Astrocyte (in vitro differentiated cells and primary cell): ENCODE measurements at regions not wholly inside any gene's neighbourhood (a gene's known extent, or its start where the extent isn't known, plus 50 kb on each side); places are given as distances from the start of the nearest gene placed in this dataset.

ENCODE experiments used
- DNase-seq: peaks from one replicate; pipeline ENCODE4 v3.0.0-alpha.2; 2010; ENCODE audit warnings: low read depth
- FAIRE-seq: peaks from 2 replicates; lab custom pipeline; 2011; peaks lifted over from hg19 to GRCh38; lab: Jason Lieb, UNC
- H2AFZ ChIP-seq: 2 replicates; pipeline ENCODE4 v1.6.0; 2012; ENCODE audit warnings: low read depth, low read length, inconsistent platforms
- H3K27ac ChIP-seq: 2 replicates; pipeline ENCODE4 v1.5.1; 2011; ENCODE audit warnings: low read depth, low read length, inconsistent platforms
- H3K27me3 ChIP-seq: 2 replicates; pipeline ENCODE4 v1.6.0; 2011; ENCODE audit warnings: low read length, inconsistent platforms; ENCODE audit not compliant: insufficient read depth
- H3K36me3 ChIP-seq: 2 replicates; pipeline ENCODE4 v1.5.1; 2011; ENCODE audit warnings: low read length, inconsistent platforms; ENCODE audit not compliant: insufficient read depth
- H3K4me1 ChIP-seq: 2 replicates; pipeline ENCODE4 v1.5.1; 2011; ENCODE audit warnings: low read length, inconsistent platforms; ENCODE audit not compliant: insufficient read depth
- H3K4me2 ChIP-seq: 2 replicates; pipeline ENCODE4 v1.6.0; 2012; ENCODE audit warnings: low read length, inconsistent platforms
- H3K4me3 ChIP-seq: 2 replicates; pipeline ENCODE4 v1.5.1; 2011; ENCODE audit warnings: low read depth, mild to moderate bottlenecking, low read length, inconsistent platforms; ENCODE audit not compliant: insufficient read depth
- H3K79me2 ChIP-seq: 2 replicates; pipeline ENCODE4 v1.6.0; 2012; ENCODE audit warnings: mild to moderate bottlenecking, low read length, inconsistent platforms; ENCODE audit not compliant: insufficient read depth
- H3K9ac ChIP-seq: 2 replicates; pipeline ENCODE4 v1.6.0; 2012; ENCODE audit warnings: mild to moderate bottlenecking, low read length, inconsistent platforms
- H3K9me3 ChIP-seq: 2 replicates; pipeline ENCODE4 v1.5.1; 2012; ENCODE audit warnings: low read depth, mild to moderate bottlenecking, low read length, inconsistent platforms; ENCODE audit not compliant: insufficient read depth
- H4K20me1 ChIP-seq: 2 replicates; pipeline ENCODE4 v1.6.0; 2012; ENCODE audit warnings: low read length, inconsistent platforms; ENCODE audit not compliant: insufficient read depth
- H3K27ac Mint-ChIP-seq: one replicate; pipeline ENCODE4 v1.8.0; 2021; ENCODE audit warnings: mild to moderate bottlenecking, mixed read lengths; ENCODE audit not compliant: unreplicated experiment
- H3K27me3 Mint-ChIP-seq: one replicate; pipeline ENCODE4 v1.8.0; 2021; ENCODE audit warnings: low read depth, mixed read lengths; ENCODE audit not compliant: unreplicated experiment
- H3K36me3 Mint-ChIP-seq: one replicate; pipeline ENCODE4 v1.8.0; 2021; ENCODE audit warnings: low read depth, mixed read lengths; ENCODE audit not compliant: unreplicated experiment
- H3K4me1 Mint-ChIP-seq: one replicate; pipeline ENCODE4 v1.8.0; 2021; ENCODE audit warnings: low read depth, mixed read lengths; ENCODE audit not compliant: unreplicated experiment
- H3K4me3 Mint-ChIP-seq: one replicate; pipeline ENCODE4 v1.8.0; 2021; ENCODE audit warnings: mild to moderate bottlenecking, moderate library complexity, mixed read lengths; ENCODE audit not compliant: unreplicated experiment
- H3K9me3 Mint-ChIP-seq: one replicate; pipeline ENCODE4 v1.8.0; 2021; ENCODE audit warnings: mild to moderate bottlenecking, mixed read lengths; ENCODE audit not compliant: unreplicated experiment
- EZH2 ChIP-seq: IDR thresholded peaks from 2 replicates; pipeline ENCODE4 v1.6.1; 2012; ENCODE audit warnings: mild to moderate bottlenecking, low read length, inconsistent platforms; ENCODE audit not compliant: insufficient read depth
- TF ChIP-seq, protein P1 (sequence below): IDR thresholded peaks from 2 replicates; pipeline ENCODE4 v1.5.1; 2011; ENCODE audit warnings: low read depth, mild to moderate bottlenecking, inconsistent platforms, low read length, moderate library complexity; ENCODE audit not compliant: insufficient read depth

DNA sequence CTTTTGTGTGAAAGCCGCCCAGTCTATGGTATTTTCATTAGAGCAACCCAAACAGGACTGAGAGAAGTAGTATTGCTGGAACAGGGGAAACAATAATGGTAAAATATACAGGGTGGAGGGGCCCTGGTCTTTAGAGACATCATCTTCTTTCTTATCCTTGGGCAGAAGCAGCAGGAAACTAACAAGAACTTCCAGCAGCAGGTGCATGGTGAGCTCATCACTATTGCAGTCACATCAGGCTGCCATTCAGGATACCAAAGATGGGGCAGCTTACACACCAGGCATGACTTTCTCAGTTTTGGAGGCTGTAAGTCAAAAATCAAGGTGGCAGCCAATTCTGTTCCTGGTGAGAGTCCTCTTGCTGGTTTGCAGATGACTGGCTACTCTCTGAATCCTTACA, 478.3 kb upstream of the RUNX1 start:
- no peaks in the 10 kb centered on the region for H3K9me3 ChIP-seq
- H3K4me3 ChIP-seq = no peak overlapping the region
- no peaks in the 10 kb centered on the region for H3K27me3 ChIP-seq
- Mint-ChIP-seq H3K27ac (no peak overlapping the region), H3K4me1 (peaks cover 38% of the 10 kb centered on the region), H3K4me3 (no peak overlapping the region), H3K27me3 (no peaks in the 10 kb centered on the region), H3K9me3 (no peaks in the 10 kb centered on the region), H3K36me3 (no peaks in the 10 kb centered on the region)
- no peaks in the 10 kb centered on the region for H3K79me2 ChIP-seq
- no peak for FAIRE-seq
- H3K4me2 ChIP-seq = no peak overlapping the region
- no peak overlapping the region for H3K9ac ChIP-seq
- H3K27ac ChIP-seq = no peak overlapping the region
- TF ChIP-seq, protein P1, sequence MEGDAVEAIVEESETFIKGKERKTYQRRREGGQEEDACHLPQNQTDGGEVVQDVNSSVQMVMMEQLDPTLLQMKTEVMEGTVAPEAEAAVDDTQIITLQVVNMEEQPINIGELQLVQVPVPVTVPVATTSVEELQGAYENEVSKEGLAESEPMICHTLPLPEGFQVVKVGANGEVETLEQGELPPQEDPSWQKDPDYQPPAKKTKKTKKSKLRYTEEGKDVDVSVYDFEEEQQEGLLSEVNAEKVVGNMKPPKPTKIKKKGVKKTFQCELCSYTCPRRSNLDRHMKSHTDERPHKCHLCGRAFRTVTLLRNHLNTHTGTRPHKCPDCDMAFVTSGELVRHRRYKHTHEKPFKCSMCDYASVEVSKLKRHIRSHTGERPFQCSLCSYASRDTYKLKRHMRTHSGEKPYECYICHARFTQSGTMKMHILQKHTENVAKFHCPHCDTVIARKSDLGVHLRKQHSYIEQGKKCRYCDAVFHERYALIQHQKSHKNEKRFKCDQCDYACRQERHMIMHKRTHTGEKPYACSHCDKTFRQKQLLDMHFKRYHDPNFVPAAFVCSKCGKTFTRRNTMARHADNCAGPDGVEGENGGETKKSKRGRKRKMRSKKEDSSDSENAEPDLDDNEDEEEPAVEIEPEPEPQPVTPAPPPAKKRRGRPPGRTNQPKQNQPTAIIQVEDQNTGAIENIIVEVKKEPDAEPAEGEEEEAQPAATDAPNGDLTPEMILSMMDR = no peak
- no peak for TF ChIP-seq EZH2
- DNase-seq = no peak
- peaks cover 17% of the 10 kb centered on the region for H3K4me1 ChIP-seq
- H4K20me1 ChIP-seq = no peaks in the 10 kb centered on the region
- H2AFZ ChIP-seq = no peak overlapping the region
- H3K36me3 ChIP-seq = no peaks in the 10 kb centered on the region

DNA sequence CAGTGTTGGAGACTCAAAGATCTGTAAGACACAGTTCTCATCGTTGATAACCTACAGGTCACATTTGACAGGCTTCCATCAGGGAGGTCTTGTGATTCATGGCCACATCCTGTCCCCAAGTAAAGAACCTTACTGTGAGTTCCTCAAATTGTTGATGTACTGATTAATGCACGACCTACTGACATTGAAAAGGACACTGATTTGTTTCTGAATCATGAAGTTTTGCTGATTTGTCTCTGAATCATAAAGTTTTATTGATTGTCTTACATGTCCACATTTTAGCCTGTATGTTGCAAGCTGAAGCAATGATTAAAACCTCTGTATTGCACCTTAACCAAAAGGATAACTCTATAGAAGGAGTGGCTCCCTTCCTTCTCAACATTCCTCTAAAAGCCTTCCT, 476.3 kb upstream of the RUNX1 start:
- H3K9me3 ChIP-seq = no peaks in the 10 kb centered on the region
- DNase-seq = no peak
- no peaks in the 10 kb centered on the region for H3K36me3 ChIP-seq
- H3K9me3 Mint-ChIP-seq = no peaks in the 10 kb centered on the region
- H2AFZ ChIP-seq = no peak overlapping the region
- no peak for FAIRE-seq
- no peak overlapping the region for H3K4me3 ChIP-seq
- H3K4me1 Mint-ChIP-seq = peaks cover 34% of the 10 kb centered on the region
- H3K4me2 ChIP-seq = no peak overlapping the region
- no peaks in the 10 kb centered on the region for H3K27me3 ChIP-seq
- no peak overlapping the region for H3K4me3 Mint-ChIP-seq
- no peak overlapping the region for H3K27ac Mint-ChIP-seq
- no peaks in the 10 kb centered on the region for H3K79me2 ChIP-seq
- H3K27me3 Mint-ChIP-seq = no peaks in the 10 kb centered on the region
- H3K36me3 Mint-ChIP-seq = no peaks in the 10 kb centered on the region
- H3K4me1 ChIP-seq = peaks cover 17% of the 10 kb centered on the region
- no peak overlapping the region for H3K9ac ChIP-seq
- H3K27ac ChIP-seq = no peak overlapping the region
- no peaks in the 10 kb centered on the region for H4K20me1 ChIP-seq
- no peak for TF ChIP-seq EZH2
- TF ChIP-seq, protein P1 = no peak

DNA sequence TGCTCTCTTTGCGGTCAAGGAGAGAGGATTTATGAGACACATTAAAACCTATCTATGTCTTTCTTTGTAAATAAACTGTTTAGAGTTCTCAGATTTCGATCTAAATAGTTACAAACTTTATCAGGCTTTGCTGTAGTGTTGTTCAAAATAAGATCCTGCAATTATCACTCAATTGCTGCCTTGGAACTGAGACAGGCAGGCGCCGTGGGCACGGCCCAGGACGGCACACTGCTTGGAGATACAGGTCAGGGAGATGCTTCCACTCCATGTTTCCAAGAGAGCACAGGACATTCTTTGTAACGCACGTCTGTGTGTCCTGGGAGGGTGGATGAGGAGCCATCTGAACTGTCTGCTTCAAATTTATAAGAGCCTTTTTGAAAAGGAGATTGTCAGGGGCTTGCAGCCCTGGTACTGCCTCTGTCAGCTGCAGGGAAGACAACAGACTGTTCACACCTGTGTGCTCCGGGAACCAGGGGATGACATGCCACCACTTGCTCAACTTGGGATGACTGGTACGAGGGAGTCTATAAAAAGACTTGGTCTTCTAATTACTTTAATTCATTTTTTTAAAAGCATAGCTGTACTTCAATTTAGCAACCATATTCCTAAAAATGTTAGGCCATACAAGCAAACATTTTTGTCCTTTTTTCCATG, 472.9 kb upstream of the RUNX1 start:
- Mint-ChIP-seq H3K36me3 (no peaks in the 10 kb centered on the region), H3K9me3 (no peaks in the 10 kb centered on the region), H3K4me3 (no peak overlapping the region), H3K27ac (no peak overlapping the region), H3K4me1 (peaks cover 10% of the 10 kb centered on the region), H3K27me3 (no peaks in the 10 kb centered on the region)
- H3K4me2 ChIP-seq = no peak overlapping the region
- H3K9me3 ChIP-seq = no peaks in the 10 kb centered on the region
- H3K36me3 ChIP-seq = no peaks in the 10 kb centered on the region
- no peaks in the 10 kb centered on the region for H3K79me2 ChIP-seq
- no peak for DNase-seq
- H4K20me1 ChIP-seq = no peaks in the 10 kb centered on the region
- H3K4me1 ChIP-seq = peaks cover 6% of the 10 kb centered on the region
- no peak overlapping the region for H3K27ac ChIP-seq
- H2AFZ ChIP-seq = no peak overlapping the region
- no peak overlapping the region for H3K9ac ChIP-seq
- FAIRE-seq = no peak
- H3K4me3 ChIP-seq = no peak overlapping the region
- TF ChIP-seq EZH2 = no peak
- TF ChIP-seq, protein P1 = no peak
- H3K27me3 ChIP-seq = no peaks in the 10 kb centered on the region
